HG02885 (cell line): ENCODE measurements at regions not wholly inside any gene's neighbourhood (a gene's known extent, or its start where the extent isn't known, plus 50 kb on each side); places are given as distances from the start of the nearest gene placed in this dataset.

Experiments
- ATAC-seq: cut with Tn5 transposase; IDR thresholded peaks from one replicate; pipeline ENCODE4 v1.9.1; 2021; ENCODE audit warnings: mild to moderate bottlenecking; ENCODE audit not compliant: unreplicated experiment, poor library complexity

DNA sequence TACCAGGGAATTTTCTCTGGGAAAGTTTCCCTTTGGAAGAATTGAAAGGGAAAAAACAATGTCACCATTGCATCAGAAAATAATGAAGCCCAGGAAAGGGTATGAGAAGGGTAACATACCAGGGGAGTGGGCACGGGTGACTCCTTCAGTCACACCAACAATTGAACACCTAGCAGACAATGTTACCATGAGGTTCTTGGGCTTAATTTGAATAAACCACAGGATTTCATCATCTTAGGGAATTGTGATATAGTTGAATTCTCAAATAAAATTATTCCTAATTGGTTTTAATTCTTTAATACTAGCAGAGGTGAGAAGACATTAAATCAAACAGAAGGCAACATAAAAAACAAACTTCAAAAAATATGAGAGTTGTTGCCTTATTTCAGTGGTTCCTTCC is 73.7 kb upstream of the RREB1 start:
- ATAC-seq: no peak

DNA sequence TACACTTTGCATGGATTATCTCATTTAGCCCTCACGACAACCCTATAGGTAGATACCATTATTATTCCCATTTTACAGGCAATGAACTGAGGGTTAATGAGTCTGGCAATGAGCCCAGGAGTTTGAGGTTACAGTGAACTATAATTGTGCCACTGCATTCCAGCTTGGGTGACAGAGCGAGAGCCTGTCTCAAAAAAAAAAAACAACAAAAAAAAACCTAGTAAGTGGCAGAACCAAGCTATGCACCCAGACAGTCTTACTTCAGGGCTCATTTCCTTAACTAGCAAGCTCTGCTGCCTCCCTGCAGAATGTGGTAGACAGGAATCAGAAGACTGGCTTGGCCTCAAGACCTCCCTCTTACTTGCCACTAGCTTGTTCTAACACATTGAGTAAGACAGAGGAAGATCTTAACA is 71.9 kb upstream of the RREB1 start:
- ATAC-seq: no peak

DNA sequence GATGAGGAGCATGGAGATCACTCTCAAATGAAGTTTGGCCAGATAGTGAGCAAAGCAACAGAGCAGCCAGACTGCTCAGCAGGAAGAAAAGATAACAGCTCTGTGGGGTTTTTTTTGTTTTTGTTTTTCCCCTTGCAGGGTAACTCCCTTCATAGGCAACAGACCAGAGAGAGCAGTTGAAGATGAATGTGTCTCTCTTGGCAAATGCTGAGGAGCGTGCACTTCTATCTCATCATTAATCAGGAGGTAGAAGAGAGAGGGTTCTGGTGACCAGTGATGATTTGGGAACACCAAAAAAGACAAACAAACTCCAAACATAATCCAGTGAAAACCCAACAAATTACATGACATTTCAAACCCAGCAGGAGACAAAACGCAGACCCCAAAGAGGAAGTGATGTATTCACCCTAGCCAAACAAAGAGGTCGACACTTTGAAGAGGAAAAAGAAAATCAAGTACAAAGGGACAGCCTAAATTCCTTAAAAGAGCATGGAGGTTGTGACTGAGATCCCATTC is 66.2 kb upstream of the RREB1 start:
- no peak for ATAC-seq

DNA sequence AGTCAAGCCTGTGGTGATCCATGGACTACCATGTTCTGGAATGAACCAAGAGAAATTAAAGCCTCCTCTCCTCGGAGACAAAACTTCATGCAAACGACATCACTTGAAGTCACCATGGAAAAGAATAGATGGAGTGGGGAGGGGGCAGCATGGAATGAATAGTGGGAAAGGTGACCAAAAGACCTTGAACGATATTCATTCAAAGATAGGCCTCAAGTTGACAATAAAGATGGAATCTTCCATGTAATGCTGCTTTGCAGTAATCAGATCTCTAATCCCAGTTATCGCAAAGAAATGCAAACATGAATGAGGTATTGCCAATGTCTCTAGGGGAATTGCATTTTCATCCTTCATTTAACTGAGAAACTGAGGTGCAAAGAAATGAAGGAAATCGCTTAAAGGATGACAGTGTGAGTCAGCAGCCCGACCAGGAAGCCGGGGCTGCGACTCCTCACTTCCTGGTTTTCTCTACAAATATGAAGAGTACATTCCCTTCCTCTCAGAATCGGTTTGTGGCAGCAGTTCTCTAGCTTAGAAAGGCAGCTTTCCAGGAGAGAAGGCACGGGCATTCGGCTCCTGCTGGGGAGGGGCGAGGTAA is 65.6 kb upstream of the RREB1 start:
- ATAC-seq: no peak

DNA sequence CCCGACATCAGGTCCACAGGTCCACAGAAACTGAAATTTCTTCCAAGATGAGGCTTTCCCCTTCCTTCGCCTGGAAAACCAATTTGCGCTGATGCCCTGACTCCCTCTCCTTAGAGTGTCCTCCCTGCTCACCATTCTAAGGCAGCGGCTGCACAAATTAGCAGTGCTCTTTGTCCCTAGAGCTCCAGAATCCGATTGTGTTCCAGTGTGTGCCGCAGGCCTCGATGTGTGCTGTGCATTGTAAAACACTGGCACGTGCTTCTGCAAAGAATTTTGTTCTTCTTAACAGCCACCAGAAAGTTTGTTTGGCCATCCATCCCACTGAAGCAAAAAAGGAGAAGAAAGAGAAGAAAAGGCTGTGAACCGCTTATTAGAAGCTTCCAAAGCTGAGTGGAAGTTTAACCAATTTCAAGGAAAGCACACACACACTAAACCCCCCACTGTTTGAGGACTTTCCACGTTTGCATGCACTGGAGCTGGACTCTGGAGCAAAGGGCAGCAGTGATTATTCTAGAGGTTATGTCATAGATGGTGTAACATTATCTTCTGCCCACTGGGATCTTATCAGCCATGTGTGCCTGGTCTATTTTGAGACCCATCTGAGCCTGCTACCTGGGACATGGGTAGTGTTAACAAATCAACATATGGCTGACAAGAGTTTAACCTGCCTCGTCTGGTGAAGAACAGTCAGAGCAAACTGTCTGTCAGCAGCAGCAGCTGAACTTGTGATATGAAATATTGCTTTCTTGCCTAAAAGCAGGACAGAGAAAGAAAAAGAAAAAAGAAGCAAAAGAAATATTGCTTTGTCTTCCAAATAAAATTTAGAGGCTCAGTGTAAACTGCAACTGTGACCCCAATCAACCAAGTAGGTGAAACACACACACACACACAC is 64.9 kb upstream of the RREB1 start:
- no peak for ATAC-seq

DNA sequence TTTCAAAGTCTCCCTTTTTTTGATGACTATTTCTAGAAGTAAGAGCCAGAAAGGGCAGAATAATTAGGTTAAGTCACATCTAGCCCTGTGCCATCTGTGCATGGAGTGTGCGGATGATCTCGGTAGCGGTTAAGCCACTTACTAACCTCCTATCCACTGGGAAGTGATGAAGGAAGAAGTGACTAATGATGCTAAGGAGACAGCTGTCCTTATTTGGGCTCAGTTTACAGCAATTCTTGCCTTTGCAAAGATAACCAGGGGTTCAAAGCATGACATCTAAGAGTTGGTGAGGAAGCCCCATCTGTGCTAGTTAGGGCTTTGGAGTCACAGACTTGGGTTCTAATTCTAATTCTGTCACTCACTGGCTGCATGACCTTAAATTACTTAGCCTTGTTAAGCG is 62.4 kb upstream of the RREB1 start:
- no peak for ATAC-seq

DNA sequence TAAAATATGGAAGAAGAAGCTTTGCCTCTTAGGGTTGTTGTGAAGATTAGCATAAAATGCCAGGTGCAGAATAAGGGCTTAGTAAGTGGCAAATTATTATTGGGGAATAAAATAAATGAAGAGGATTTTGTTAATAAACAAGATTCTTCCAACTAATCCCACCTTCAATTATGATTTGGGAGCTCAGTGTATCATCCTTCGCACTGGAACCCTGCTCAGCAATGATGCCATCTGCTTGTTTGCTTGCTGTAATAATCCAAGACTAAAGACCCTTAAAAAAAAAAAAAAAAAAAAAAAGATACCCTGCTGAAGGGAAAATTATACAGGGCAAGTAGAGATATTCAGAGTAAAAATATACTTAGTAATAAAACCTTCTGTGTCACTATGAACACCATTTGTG is 62.0 kb upstream of the RREB1 start:
- ATAC-seq: no peak

DNA sequence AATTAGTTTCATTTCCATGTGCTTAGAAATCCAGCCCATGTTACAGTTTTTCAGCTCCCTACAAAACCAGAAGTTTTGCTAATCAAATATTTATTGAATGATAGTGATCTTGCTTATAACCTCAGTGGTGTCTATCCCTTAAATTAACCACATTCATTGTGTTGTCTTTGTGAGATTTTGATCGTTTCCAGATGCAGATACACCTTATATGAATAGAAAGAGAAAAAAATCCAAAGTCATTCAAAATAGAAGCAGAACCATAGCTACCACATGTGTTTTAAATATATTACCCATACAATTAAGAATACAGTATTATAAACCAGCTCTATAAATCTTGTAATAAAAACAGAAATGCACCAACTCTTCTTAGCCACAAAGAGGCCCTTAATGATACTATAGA is 60.6 kb upstream of the RREB1 start:
- no peak for ATAC-seq

DNA sequence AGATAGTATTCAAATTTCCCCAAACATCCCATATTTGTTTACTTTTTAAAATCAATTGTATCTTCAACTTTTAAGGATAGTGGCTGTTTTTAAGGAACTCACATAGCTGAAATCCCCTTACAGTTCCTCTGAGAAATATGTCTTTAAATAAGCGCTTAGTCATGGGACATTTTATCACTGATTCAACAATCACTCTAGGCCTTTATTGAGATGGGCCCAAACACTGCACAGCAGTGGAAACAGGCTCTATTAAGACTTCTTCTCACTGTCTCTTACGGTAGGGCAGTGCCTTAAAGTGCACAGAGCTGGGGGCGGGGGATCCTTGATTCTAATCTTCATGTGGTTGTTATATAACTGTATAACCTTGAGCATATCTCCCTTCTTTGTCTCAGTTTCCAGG is 59.8 kb upstream of the RREB1 start:
- ATAC-seq: no peak

DNA sequence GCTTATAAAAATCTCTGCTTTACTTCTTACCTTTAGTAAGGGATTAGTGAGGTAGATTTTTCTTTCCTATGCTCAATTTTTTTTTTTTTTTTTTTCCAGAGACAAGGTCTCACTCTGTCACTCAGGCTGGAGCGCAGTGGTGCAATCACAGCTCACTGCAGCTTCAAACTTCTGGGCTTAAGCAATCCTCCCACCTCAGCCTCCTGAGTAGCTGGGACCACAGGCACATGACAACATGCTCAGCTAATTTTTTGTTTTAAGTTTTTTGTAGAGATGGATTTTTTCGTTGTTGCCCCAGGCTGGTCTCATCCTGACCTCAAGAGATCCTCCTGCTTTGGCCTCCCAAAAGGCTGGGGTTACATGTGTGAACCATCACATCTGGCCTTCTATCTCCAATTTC is 58.9 kb upstream of the RREB1 start:
- no peak for ATAC-seq

DNA sequence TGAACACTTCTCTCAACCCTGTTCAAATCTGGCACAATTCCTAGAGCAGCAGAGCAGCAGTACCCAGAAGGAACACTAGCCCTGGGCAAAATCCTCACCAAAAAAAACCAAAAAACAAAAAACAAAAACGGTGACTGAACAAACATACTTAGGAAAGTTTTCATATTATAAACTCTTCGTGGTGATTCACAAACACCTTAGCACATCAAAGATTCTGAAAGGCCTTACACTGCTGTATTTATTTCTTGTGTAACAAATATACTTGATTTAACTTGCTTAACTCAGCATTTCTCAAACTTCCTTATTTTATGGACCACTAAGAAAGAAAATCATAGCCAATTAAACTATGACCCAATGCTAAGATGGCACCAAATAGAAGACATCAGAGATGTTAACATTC is 57.8 kb upstream of the RREB1 start:
- no peak for ATAC-seq

DNA sequence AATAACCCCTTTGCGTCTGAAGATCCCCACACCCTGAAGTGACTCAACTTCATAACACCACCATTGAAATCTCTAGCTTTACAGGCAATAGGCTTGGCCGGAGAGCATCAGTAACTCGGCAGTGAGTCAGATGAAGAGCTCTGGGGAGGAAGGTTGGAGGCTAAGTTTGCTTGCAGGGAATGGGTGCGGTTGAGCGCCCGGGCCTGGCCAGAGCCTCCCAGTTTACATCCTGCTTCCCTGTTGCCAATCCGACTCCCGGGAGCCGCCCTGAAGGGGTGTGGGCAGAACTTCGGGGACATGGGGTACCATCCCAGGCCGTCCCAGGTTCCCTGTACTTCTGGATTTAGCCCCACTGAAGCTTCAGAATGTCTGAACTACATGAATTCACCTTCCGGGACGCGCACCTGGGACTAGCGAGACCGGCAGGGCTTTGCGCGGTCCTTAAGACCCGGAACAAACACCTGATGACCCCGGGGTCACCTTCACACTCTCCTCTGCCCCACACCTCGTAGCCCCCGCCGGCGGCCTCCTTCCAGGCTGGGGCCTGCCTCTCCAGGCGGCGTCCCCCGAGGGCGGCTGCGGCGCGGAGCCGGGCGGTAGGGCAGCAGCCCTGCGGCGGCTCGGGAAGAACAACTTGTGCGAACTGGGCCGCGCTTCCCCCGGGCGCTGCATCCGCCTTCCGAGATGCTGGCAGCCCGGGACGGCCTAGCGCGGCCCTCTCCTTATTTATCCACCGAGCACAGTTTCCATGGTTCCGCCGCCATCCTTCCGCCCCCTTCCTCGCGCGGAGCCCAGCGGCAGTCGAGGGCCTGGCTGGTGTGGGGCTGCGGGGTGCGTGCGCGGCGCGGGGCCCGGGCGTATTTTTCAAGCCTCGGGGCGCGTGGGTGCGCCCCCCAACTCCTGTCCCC is 56.6 kb upstream of the RREB1 start:
- peak; percentile 40 for ATAC-seq

DNA sequence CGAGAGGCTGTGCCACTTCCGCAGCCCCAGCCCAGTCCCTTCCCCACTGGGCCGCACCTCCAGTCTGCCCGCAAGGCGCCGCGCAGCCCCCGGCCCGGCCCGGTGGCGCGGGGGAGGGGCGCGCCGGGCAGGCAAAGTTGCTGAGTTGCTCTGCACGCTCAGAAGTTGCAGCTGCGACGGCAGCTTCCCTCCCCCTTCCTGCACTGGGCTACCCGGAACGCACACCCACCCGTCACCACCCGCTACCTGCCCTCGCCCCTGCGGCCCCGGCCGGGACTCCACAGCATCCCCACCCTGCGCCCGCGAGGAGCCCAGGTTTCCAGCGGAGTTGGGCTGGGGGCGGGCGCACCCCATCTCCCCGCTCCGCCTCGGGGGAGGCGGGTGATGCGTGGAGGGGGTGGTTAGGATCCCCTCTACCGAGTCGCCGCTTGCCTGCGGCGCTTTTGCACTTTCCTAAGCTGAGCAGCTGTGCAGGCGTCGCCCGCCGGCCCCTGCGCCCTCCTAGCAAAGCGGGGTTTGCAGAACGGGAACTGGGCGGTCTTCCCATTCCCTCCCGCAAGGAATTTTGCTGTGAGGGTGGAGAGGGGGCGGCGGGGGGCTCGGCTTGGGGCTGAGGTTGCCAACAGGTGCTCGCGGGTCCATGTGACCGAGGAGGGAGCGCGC is 55.9 kb upstream of the RREB1 start:
- ATAC-seq: peak; percentile 70

DNA sequence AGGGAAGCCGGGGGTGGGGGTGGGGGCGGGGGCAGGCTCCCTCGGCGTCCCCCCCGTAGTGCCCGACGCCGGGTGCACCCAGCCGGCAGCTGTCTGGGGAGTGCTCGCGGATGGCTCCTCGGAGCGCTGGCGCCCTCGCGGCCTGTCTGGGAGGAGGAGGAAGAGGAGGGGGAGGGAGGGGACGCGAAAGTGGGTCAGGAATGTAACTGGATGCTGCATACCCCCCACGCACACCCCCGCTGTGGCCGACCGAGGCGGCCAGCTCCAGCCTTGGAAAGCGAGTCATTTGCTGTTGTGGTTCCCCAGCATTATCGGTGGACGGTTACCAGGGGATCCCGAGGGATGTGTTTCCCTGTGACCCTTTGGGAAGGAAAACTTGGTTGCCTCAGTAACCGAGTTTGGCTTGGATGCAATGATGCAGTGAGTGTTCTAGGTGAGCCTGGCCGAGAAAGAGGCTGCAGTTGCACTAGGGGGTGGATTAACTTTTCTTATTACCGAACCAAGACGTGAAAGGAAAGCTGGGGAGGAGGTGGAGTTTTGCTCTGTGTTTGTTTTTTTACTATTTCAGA is 55.2 kb upstream of the RREB1 start:
- no peak for ATAC-seq

DNA sequence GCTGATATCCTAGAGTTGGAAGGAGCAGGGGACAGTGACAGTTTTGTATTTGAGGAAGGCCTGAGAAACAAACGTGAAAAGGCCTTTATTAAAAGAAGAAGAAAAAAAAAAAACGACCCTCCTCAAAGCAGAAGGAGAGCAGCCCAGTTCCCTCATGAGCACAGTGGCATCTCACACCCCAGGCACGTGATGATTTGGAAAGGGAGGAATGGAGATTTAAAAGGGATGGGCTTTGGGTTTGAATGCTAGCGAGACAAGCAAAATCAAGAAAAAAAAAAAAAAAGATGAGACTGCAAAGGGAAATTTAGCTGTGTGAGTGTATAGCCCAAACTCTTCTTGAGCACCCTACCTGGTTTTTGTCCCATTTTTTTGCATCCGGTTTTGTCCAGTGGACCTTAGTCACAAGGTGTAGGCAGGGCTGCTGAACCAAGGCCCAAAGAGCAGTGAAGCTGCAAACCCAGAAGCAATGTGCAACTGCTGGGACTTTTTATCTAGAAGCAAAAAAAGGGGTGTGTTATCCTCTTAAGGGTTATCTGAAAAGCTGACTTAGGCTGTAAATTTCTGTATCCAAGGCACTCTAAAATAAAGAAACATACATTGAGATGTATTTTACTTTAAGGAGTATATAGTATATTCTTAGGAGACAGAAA is 54.5 kb upstream of the RREB1 start:
- no peak for ATAC-seq
